ENCODE measurements at regions not wholly inside any gene's neighbourhood (a gene's known extent, or its start where the extent isn't known, plus 50 kb on each side); places are given as distances from the start of the nearest gene placed in this dataset.

DNA sequence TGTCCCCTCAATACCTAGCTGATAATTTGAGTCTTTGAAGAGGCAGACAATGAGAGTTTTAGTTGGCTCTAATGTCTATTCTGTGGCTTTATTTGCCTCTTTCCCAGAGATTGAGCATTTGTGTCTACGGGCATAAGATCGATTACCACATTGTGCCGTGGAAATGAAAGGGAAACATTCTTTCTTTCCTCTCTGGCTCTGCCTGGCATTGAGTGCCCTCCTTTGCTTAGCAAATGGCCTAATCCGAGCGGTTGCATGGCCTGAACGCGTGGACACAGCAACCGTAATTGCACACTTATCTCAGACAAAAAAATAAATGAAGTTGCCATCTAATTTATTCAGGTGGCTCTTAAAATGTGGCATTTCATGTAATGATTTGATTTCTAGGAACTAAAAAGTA lies 247.9 kb downstream of the ADGRL2 start:
- ChIA-PET POLR2A (no interaction called here), CTCF (no interaction called here)
- no peak overlapping the region for H3K27ac Mint-ChIP-seq

DNA sequence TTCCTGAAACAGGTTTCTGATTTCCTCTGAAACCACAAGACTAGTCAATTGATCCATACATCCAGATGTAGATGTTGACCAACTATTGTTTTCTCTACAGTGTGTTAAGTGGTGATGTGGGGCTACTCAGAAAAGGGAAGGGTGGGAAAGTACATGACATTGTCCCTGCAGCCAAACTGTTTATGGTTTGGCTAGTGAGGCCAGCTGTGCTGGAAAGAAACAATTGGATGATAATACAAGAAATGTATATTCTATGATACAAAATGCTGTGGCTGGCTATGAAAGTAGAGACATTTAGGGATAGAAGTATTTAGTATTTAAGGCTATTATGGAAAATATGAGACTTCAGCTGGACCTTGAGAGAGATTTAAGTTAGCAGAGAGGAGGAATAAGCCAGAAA lies 244.5 kb downstream of the ADGRL2 start:
- H3K4me3 ChIP-seq (ENCODE audit: low read length), result no peak overlapping the region
- no peak overlapping the region for H3K4me3 Mint-ChIP-seq
- H3K36me3 Mint-ChIP-seq (ENCODE audit: low read depth), result no peaks in the 10 kb centered on the region
- no peaks in the 10 kb centered on the region for H3K4me1 Mint-ChIP-seq (ENCODE audit: low read depth)
- H3K27ac Mint-ChIP-seq, result no peak overlapping the region
- peaks cover 0 to 5% of the 10 kb centered on the region in 2 experiments for H3K27me3 ChIP-seq (ENCODE audit: control insufficient read depth in 1 of 2, insufficient read depth in 2 of 2, low read length in 2 of 2)
- TF ChIP-seq, protein P1, sequence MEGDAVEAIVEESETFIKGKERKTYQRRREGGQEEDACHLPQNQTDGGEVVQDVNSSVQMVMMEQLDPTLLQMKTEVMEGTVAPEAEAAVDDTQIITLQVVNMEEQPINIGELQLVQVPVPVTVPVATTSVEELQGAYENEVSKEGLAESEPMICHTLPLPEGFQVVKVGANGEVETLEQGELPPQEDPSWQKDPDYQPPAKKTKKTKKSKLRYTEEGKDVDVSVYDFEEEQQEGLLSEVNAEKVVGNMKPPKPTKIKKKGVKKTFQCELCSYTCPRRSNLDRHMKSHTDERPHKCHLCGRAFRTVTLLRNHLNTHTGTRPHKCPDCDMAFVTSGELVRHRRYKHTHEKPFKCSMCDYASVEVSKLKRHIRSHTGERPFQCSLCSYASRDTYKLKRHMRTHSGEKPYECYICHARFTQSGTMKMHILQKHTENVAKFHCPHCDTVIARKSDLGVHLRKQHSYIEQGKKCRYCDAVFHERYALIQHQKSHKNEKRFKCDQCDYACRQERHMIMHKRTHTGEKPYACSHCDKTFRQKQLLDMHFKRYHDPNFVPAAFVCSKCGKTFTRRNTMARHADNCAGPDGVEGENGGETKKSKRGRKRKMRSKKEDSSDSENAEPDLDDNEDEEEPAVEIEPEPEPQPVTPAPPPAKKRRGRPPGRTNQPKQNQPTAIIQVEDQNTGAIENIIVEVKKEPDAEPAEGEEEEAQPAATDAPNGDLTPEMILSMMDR (IDR thresholded peaks at IDR 0.05), result no peak
- CTCF ChIA-PET, result no interaction called here
- intact Hi-C loops (cut with DNase I, micrococcal nuclease), result no loop called here
- no peak overlapping the region for H3K27ac ChIP-seq (ENCODE audit: low read depth in 1 of 2, low read length in 2 of 2)
- no peaks in the 10 kb centered on the region for H3K4me1 ChIP-seq (ENCODE audit: insufficient read depth, low read length)
- no peaks in the 10 kb centered on the region for H3K27me3 Mint-ChIP-seq
- ATAC-seq (ENCODE audit: poor library complexity) (no peak), DNase-seq (no peak)
- POLR2A ChIA-PET, result no interaction called here
- no peaks in the 10 kb centered on the region for H3K36me3 ChIP-seq (ENCODE audit: insufficient read depth, low read length)
- no peaks in the 10 kb centered on the region for H3K9me3 ChIP-seq (ENCODE audit: control insufficient read depth in 1 of 2, insufficient read depth in 1 of 2, low read length in 2 of 2)
- H3K9me3 Mint-ChIP-seq, result peaks cover 2% of the 10 kb centered on the region

More for the DNA sequence above, 247.9 kb downstream of the ADGRL2 start:
- Histone ChIP-seq H3K9me3 (ENCODE audit: control insufficient read depth in 1 of 2, insufficient read depth in 1 of 2, low read length in 2 of 2) (no peaks in the 10 kb centered on the region), H3K36me3 (ENCODE audit: insufficient read depth, low read length) (no peaks in the 10 kb centered on the region), H3K4me1 (ENCODE audit: insufficient read depth, low read length) (no peaks in the 10 kb centered on the region), H3K27ac (ENCODE audit: low read depth in 1 of 2, low read length in 2 of 2) (no peak overlapping the region), H3K4me3 (ENCODE audit: low read length) (no peak overlapping the region), H3K27me3 (ENCODE audit: control insufficient read depth in 1 of 2, insufficient read depth in 2 of 2, low read length in 2 of 2) (no peaks in the 10 kb centered on the region)
- intact Hi-C loops (cut with DNase I, micrococcal nuclease), result no loop called here
- H3K4me3 Mint-ChIP-seq, result no peak overlapping the region
- H3K4me1 Mint-ChIP-seq (ENCODE audit: low read depth), result no peaks in the 10 kb centered on the region
- H3K27me3 Mint-ChIP-seq, result no peaks in the 10 kb centered on the region
- peaks cover 3% of the 10 kb centered on the region for H3K9me3 Mint-ChIP-seq
- DNase-seq, result no peak
- ATAC-seq (ENCODE audit: poor library complexity), result no peak
- no peaks in the 10 kb centered on the region for H3K36me3 Mint-ChIP-seq (ENCODE audit: low read depth)
- TF ChIP-seq, protein P1 (IDR thresholded peaks at IDR 0.05), result no peak

GRCh38 chr1:82044536-82044935 lies 243.8 kb downstream of the ADGRL2 start:
- ATAC-seq (ENCODE audit: poor library complexity) (no peak), DNase-seq (no peak)
- ChIA-PET POLR2A (no interaction called here), CTCF (no interaction called here)
- no peaks in the 10 kb centered on the region for H3K27me3 Mint-ChIP-seq
- no peaks in the 10 kb centered on the region for H3K9me3 ChIP-seq (ENCODE audit: control insufficient read depth in 1 of 2, insufficient read depth in 1 of 2, low read length in 2 of 2)
- no peak overlapping the region for H3K4me3 ChIP-seq (ENCODE audit: low read length)
- H3K9me3 Mint-ChIP-seq, result peaks cover 2% of the 10 kb centered on the region
- no peak overlapping the region for H3K27ac ChIP-seq (ENCODE audit: low read depth in 1 of 2, low read length in 2 of 2)
- no peak overlapping the region for H3K4me3 Mint-ChIP-seq
- no peaks in the 10 kb centered on the region for H3K4me1 Mint-ChIP-seq (ENCODE audit: low read depth)
- intact Hi-C loops (cut with DNase I, micrococcal nuclease), result no loop called here
- H3K27ac Mint-ChIP-seq, result no peak overlapping the region
- H3K36me3 Mint-ChIP-seq (ENCODE audit: low read depth), result no peaks in the 10 kb centered on the region
- peaks cover 0 to 5% of the 10 kb centered on the region in 2 experiments for H3K27me3 ChIP-seq (ENCODE audit: control insufficient read depth in 1 of 2, insufficient read depth in 2 of 2, low read length in 2 of 2)
- no peaks in the 10 kb centered on the region for H3K36me3 ChIP-seq (ENCODE audit: insufficient read depth, low read length)
- TF ChIP-seq, protein P1 (IDR thresholded peaks at IDR 0.05), result no peak
- H3K4me1 ChIP-seq (ENCODE audit: insufficient read depth, low read length), result no peaks in the 10 kb centered on the region
